Sigmoid colon (tissue), 6 donors: ENCODE measurements at regions not wholly inside any gene's neighbourhood (a gene's known extent, or its start where the extent isn't known, plus 50 kb on each side); places are given as distances from the start of the nearest gene placed in this dataset.

Experiments used
- DNase-seq: peaks from one replicate; pipeline ENCODE4 v3.0.0-alpha.2; 2019
- H3K27ac ChIP-seq, 4 donors: fragments of 200-600 bp; sonication (generic); one replicate each; pipeline ENCODE4 v1.5.1; 2016 to 2019; ENCODE audit warnings: mild to moderate bottlenecking in 1 of 4
- H3K27me3 ChIP-seq, 3 donors: fragments of 200-600 bp; sonication (generic); one replicate each; pipeline ENCODE4 v1.5.1; 2019; ENCODE audit warnings: mild to moderate bottlenecking in 1 of 3
- H3K36me3 ChIP-seq, 4 donors: fragments of 200-600 bp; sonication (generic); one replicate each; pipeline ENCODE4 v1.5.1; 2016 to 2019
- H3K4me1 ChIP-seq, 4 donors: fragments of 200-600 bp; sonication (generic); one replicate each; pipeline ENCODE4 v1.5.1; 2017 to 2019
- H3K4me3 ChIP-seq, 4 donors: fragments of 200-600 bp; sonication (generic); one replicate each; pipeline ENCODE4 v1.5.1; 2017 to 2019; ENCODE audit warnings: mild to moderate bottlenecking in 2 of 4, moderate library complexity in 1 of 4
- H3K9me3 ChIP-seq, 4 donors: fragments of 200-600 bp in 3 of 4; sonication (generic) in 3 of 4; one replicate each; pipeline versions ENCODE4 v1.5.1 to v1.6.1; 2013 to 2019
- EP300 ChIP-seq, 4 donors: sonication (generic); formaldehyde crosslinking; IDR thresholded peaks; one replicate each; pipeline ENCODE4 v1.6.1; 2017; ENCODE audit warnings: antibody characterized with exemption in 4 of 4
- POLR2A ChIP-seq, 2 donors: fragments of 450-650 bp; IDR thresholded peaks; one replicate each; pipeline ENCODE4 v1.6.1; 2016; ENCODE audit warnings: antibody characterized with exemption in 2 of 2, mild to moderate bottlenecking in 2 of 2, moderate library complexity in 2 of 2
- POLR2AphosphoS5 ChIP-seq, 4 donors: sonication (generic); formaldehyde crosslinking; IDR thresholded peaks; one replicate each; pipeline ENCODE4 v1.6.1; 2017; ENCODE audit warnings: antibody characterized with exemption in 4 of 4
- WGBS, 2 donors: extraction: QIAGEN DNeasy Blood & Tissue Kit; methylation state at CpG; one replicate each; pipeline ENCODE4 v1.1.7; 2013; 5-methylcytosine and 5-hydroxymethylcytosine counted together
- intact Hi-C: fragments of 100-400 bp; cut with DNase I; formaldehyde crosslinking; loops from one replicate; pipeline ENCODE4 v1.15.1; 2023
- TF ChIP-seq, protein P1 (sequence below), 4 experiments: fragments of 450-650 bp in 3 of 4; fragments of 200-600 bp in 1 of 4; IDR thresholded peaks; one replicate each; pipeline ENCODE4 v1.5.1; 2016 to 2019; ENCODE audit warnings: antibody characterized with exemption in 4 of 4, mild to moderate bottlenecking in 3 of 4, moderate library complexity in 2 of 4
- donor health status: healthy with polysubstance abuse.
- donor health status: healthy.

- DNase-seq: no peak
These were observed 166.1 kb upstream of the PRDM1 start for GRCh38 chr6:105920071-105920470.

GRCh38 chr6:105917038-105917695 is 169.0 kb upstream of the PRDM1 start:
- intact Hi-C loops: no loop called here
- TF ChIP-seq POLR2A (IDR thresholded peaks at IDR 0.05): no peak
- TF ChIP-seq POLR2AphosphoS5 (IDR thresholded peaks at IDR 0.05): no peak
- TF ChIP-seq, protein P1, sequence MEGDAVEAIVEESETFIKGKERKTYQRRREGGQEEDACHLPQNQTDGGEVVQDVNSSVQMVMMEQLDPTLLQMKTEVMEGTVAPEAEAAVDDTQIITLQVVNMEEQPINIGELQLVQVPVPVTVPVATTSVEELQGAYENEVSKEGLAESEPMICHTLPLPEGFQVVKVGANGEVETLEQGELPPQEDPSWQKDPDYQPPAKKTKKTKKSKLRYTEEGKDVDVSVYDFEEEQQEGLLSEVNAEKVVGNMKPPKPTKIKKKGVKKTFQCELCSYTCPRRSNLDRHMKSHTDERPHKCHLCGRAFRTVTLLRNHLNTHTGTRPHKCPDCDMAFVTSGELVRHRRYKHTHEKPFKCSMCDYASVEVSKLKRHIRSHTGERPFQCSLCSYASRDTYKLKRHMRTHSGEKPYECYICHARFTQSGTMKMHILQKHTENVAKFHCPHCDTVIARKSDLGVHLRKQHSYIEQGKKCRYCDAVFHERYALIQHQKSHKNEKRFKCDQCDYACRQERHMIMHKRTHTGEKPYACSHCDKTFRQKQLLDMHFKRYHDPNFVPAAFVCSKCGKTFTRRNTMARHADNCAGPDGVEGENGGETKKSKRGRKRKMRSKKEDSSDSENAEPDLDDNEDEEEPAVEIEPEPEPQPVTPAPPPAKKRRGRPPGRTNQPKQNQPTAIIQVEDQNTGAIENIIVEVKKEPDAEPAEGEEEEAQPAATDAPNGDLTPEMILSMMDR (IDR thresholded peaks at IDR 0.05): no peak
- TF ChIP-seq EP300 (IDR thresholded peaks at IDR 0.05): no peak
- H3K36me3 ChIP-seq: no peaks in the 10 kb centered on the region
- 83 to 86% methylated on average over 2 of the region's 2 CpGs for WGBS, 2 donors
- no peak for DNase-seq
- H3K4me1 ChIP-seq: no peaks in the 10 kb centered on the region
- no peak overlapping the region for H3K4me3 ChIP-seq
- H3K9me3 ChIP-seq: no peaks in the 10 kb centered on the region
- H3K27me3 ChIP-seq: no peaks in the 10 kb centered on the region
- no peak overlapping the region for H3K27ac ChIP-seq

More at GRCh38 chr6:105920071-105920470, 166.1 kb upstream of the PRDM1 start:
- no peak overlapping the region for H3K27ac ChIP-seq
- no peaks in the 10 kb centered on the region for H3K4me1 ChIP-seq
- no peaks in the 10 kb centered on the region for H3K27me3 ChIP-seq
- WGBS, 2 donors: 80 to 91% methylated on average over 2 of the region's 2 CpGs
- intact Hi-C loops: no loop called here
- TF ChIP-seq EP300 (IDR thresholded peaks at IDR 0.05): no peak
- TF ChIP-seq, protein P1 (IDR thresholded peaks at IDR 0.05): no peak
- no peak for TF ChIP-seq POLR2A (IDR thresholded peaks at IDR 0.05)
- no peak for TF ChIP-seq POLR2AphosphoS5 (IDR thresholded peaks at IDR 0.05)
- H3K4me3 ChIP-seq: no peak overlapping the region
- H3K9me3 ChIP-seq: no peaks in the 10 kb centered on the region
- H3K36me3 ChIP-seq: no peaks in the 10 kb centered on the region

DNA sequence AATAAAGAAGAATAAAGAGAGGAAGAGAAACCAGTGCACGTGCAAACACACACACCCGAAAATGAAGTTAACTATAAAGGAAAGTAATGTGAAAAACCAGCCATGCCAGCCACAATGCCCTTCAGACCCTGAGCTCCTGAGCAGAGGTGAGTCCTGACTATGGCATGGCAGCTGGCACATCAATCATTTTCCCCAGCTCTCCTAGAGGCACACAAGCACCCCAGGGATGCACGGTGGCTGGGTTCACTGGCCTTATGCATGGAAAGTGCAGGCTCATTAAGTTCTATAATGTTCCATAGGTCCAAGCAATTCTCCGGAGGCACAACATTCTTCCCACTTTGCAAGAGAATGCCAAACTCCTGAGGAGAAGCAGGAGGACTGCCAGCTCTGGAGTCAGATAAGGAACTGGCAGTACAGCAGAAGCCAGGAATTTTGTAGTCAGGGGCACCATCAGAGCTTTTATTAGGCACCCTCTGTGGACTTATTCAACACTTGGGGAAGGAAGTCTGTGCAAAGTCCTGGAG is 175.0 kb upstream of the PRDM1 start:
- Histone ChIP-seq H3K36me3 (no peaks in the 10 kb centered on the region), H3K27ac (no peak overlapping the region), H3K27me3 (no peaks in the 10 kb centered on the region), H3K4me3 (no peak overlapping the region), H3K4me1 (no peaks in the 10 kb centered on the region), H3K9me3 (no peaks in the 10 kb centered on the region)
- no peak for DNase-seq
- intact Hi-C loops: no loop called here
- no peak for TF ChIP-seq EP300 (IDR thresholded peaks at IDR 0.05)
- TF ChIP-seq POLR2A (IDR thresholded peaks at IDR 0.05): no peak
- TF ChIP-seq, protein P1 (IDR thresholded peaks at IDR 0.05): no peak
- no peak for TF ChIP-seq POLR2AphosphoS5 (IDR thresholded peaks at IDR 0.05)
- WGBS, 2 donors: 78 to 88% methylated on average over 4 of the region's 4 CpGs

- WGBS, 2 donors: 77 to 79% methylated on average over 6 of the region's 6 CpGs
- H3K9me3 ChIP-seq: no peaks in the 10 kb centered on the region
- TF ChIP-seq EP300 (IDR thresholded peaks at IDR 0.05) (no peak), POLR2AphosphoS5 (IDR thresholded peaks at IDR 0.05) (peak in 1 of 4 donors; percentile 14), POLR2A (IDR thresholded peaks at IDR 0.05) (no peak)
- TF ChIP-seq, protein P1 (IDR thresholded peaks at IDR 0.05): no peak
- no peaks in the 10 kb centered on the region for H3K27me3 ChIP-seq
- no peak for DNase-seq
- H3K4me3 ChIP-seq: no peak overlapping the region
- H3K36me3 ChIP-seq: no peaks in the 10 kb centered on the region
- H3K4me1 ChIP-seq: no peaks in the 10 kb centered on the region
- H3K27ac ChIP-seq: no peak overlapping the region
- intact Hi-C loops: no loop called here
These were observed 177.0 kb upstream of the PRDM1 start for GRCh38 chr6:105909106-105909505.
